Keratinocyte (primary cell): ENCODE measurements at regions not wholly inside any gene's neighbourhood (a gene's known extent, or its start where the extent isn't known, plus 50 kb on each side); places are given as distances from the start of the nearest gene placed in this dataset.

Experiments
- DNase-seq: peaks from one replicate; pipeline ENCODE4 v3.0.0-alpha.2; 2011; ENCODE audit warnings: low read depth, missing footprints, low spot score
- FAIRE-seq: peaks from 2 replicates; lab custom pipeline; 2011; peaks lifted over from hg19 to GRCh38; lab: Jason Lieb, UNC
- H2AFZ ChIP-seq: 2 replicates; pipeline ENCODE4 v1.6.0; 2012; ENCODE audit warnings: low read length, control low read depth, inconsistent platforms; ENCODE audit not compliant: control insufficient read depth
- H3K27ac ChIP-seq: 2 replicates; pipeline ENCODE4 v1.5.1; 2011; ENCODE audit warnings: low read length; ENCODE audit not compliant: control insufficient read depth, insufficient read depth
- H3K27me3 ChIP-seq: 3 replicates; pipeline ENCODE4 v1.6.0; 2011; ENCODE audit warnings: low read length; ENCODE audit not compliant: control insufficient read depth, insufficient read depth; ENCODE audit errors: extremely low read depth
- H3K36me3 ChIP-seq, 2 experiments: 2 replicates in 1 of 2; 3 replicates in 1 of 2; pipeline ENCODE4 v1.5.1; 2011; ENCODE audit warnings: low read length in 2 of 2, mild to moderate bottlenecking in 1 of 2; ENCODE audit not compliant: control insufficient read depth in 2 of 2, insufficient read depth in 2 of 2; ENCODE audit errors: extremely low read depth in 1 of 2
- H3K4me1 ChIP-seq: 3 replicates; pipeline ENCODE4 v1.5.1; 2011; ENCODE audit warnings: low read length; ENCODE audit not compliant: control insufficient read depth, insufficient read depth; ENCODE audit errors: extremely low read depth
- H3K4me2 ChIP-seq: 3 replicates; pipeline ENCODE4 v1.6.0; 2011; ENCODE audit warnings: low read depth, low read length; ENCODE audit not compliant: control insufficient read depth, insufficient read depth; ENCODE audit errors: extremely low read depth
- H3K4me3 ChIP-seq, 3 experiments: fragments of 200-600 bp in 1 of 3; sonication (generic) in 1 of 3; 2 replicates in 2 of 3; 3 replicates in 1 of 3; pipeline ENCODE4 v1.5.1; 2011 to 2016; ENCODE audit warnings: low read length in 3 of 3, mild to moderate bottlenecking in 3 of 3, control low read depth in 2 of 3, inconsistent platforms in 1 of 3, low read depth in 1 of 3, mixed read lengths in 1 of 3, mixed run types in 1 of 3, moderate library complexity in 1 of 3; ENCODE audit not compliant: control insufficient read depth in 2 of 3, insufficient read depth in 2 of 3; ENCODE audit errors: extremely low read depth in 1 of 3
- H3K79me2 ChIP-seq: 2 replicates; pipeline ENCODE4 v1.6.0; 2012; ENCODE audit warnings: low read length; ENCODE audit not compliant: control insufficient read depth, insufficient read depth
- H3K9ac ChIP-seq: 3 replicates; pipeline ENCODE4 v1.6.0; 2011; ENCODE audit warnings: low read length; ENCODE audit not compliant: control insufficient read depth, insufficient read depth; ENCODE audit errors: extremely low read depth
- H3K9me1 ChIP-seq: 3 replicates; pipeline ENCODE4 v1.6.0; 2011; ENCODE audit warnings: low read length; ENCODE audit not compliant: control insufficient read depth, insufficient read depth; ENCODE audit errors: extremely low read depth
- H3K9me3 ChIP-seq: 2 replicates; pipeline ENCODE4 v1.5.1; 2012; ENCODE audit warnings: low read depth, low read length; ENCODE audit not compliant: control insufficient read depth
- H4K20me1 ChIP-seq: 3 replicates; pipeline ENCODE4 v1.6.0; 2011; ENCODE audit warnings: low read length; ENCODE audit not compliant: control insufficient read depth, insufficient read depth; ENCODE audit errors: extremely low read depth
- EZH2 ChIP-seq: IDR thresholded peaks from one replicate; pipeline ENCODE4 v1.6.1; 2012; ENCODE audit warnings: inconsistent platforms, mild to moderate bottlenecking, low read length, moderate library complexity
- dilution Hi-C: fragments of 300-500 bp; cut with MboI; formaldehyde crosslinking; loops from one replicate; pipeline ENCODE4 v1.7.0; 2020; ENCODE audit warnings: low sequenced_read_pairs; ENCODE audit not compliant: extremely low pct_ligation_motif_present
- TF ChIP-seq, protein P1 (sequence below), 3 experiments: IDR thresholded peaks in 1 of 3; conservative IDR thresholded peaks in 1 of 3; optimal IDR thresholded peaks in 1 of 3; 2 replicates in 2 of 3; 3 replicates in 1 of 3; pipeline versions ENCODE3 to v1.5.1; 2011; ENCODE audit warnings: low read length in 3 of 3, mild to moderate bottlenecking in 3 of 3, moderate library complexity in 2 of 3, control low read depth in 1 of 3, inconsistent platforms in 1 of 3; ENCODE audit not compliant: insufficient read depth in 2 of 3; ENCODE audit errors: extremely low read depth in 1 of 3

DNA sequence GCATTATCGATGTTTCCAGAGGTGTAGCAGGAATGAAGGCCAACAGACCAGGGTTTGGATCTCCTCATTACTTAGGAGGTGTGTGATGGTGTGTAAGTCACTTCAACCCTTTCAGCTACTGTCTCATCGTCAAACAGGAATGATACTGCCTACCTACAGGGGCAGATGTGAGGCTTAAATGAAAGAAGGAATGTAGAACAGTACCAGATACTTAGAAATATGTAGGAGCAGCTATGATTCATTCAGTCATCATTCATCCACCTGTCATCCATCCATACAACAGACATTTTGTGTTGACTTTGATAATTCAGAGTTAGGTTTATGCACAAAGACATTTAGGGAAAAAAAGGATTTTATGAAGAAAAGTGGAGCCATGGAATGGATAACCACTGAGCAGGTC, 486.9 kb upstream of the DAB1 start:
- H3K9me1 ChIP-seq: no peaks in the 10 kb centered on the region
- no peaks in the 10 kb centered on the region for H4K20me1 ChIP-seq
- H3K4me1 ChIP-seq: peaks cover 2% of the 10 kb centered on the region
- TF ChIP-seq EZH2: no peak
- TF ChIP-seq, protein P1, sequence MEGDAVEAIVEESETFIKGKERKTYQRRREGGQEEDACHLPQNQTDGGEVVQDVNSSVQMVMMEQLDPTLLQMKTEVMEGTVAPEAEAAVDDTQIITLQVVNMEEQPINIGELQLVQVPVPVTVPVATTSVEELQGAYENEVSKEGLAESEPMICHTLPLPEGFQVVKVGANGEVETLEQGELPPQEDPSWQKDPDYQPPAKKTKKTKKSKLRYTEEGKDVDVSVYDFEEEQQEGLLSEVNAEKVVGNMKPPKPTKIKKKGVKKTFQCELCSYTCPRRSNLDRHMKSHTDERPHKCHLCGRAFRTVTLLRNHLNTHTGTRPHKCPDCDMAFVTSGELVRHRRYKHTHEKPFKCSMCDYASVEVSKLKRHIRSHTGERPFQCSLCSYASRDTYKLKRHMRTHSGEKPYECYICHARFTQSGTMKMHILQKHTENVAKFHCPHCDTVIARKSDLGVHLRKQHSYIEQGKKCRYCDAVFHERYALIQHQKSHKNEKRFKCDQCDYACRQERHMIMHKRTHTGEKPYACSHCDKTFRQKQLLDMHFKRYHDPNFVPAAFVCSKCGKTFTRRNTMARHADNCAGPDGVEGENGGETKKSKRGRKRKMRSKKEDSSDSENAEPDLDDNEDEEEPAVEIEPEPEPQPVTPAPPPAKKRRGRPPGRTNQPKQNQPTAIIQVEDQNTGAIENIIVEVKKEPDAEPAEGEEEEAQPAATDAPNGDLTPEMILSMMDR (optimal IDR thresholded peaks at IDR 0.05 in 1 of 3, IDR thresholded peaks at IDR 0.05 in 1 of 3, conservative IDR thresholded peaks at IDR 0.05 in 1 of 3; ENCODE audit: extremely low read depth in 1 of 3, insufficient read depth in 2 of 3, low read length in 3 of 3): peak in 2 of 3 experiments; percentile 0 to 12
- H3K27ac ChIP-seq: no peak overlapping the region
- H3K9ac ChIP-seq: no peak overlapping the region
- H3K4me3 ChIP-seq: no peak overlapping the region
- H2AFZ ChIP-seq: no peak overlapping the region
- DNase-seq: no peak
- dilution Hi-C loops: no loop called here
- H3K9me3 ChIP-seq: no peaks in the 10 kb centered on the region
- H3K79me2 ChIP-seq: no peaks in the 10 kb centered on the region
- H3K36me3 ChIP-seq: no peaks in the 10 kb centered on the region
- H3K27me3 ChIP-seq: no peaks in the 10 kb centered on the region
- H3K4me2 ChIP-seq: no peak overlapping the region
- peak; percentile 39 for FAIRE-seq

DNA sequence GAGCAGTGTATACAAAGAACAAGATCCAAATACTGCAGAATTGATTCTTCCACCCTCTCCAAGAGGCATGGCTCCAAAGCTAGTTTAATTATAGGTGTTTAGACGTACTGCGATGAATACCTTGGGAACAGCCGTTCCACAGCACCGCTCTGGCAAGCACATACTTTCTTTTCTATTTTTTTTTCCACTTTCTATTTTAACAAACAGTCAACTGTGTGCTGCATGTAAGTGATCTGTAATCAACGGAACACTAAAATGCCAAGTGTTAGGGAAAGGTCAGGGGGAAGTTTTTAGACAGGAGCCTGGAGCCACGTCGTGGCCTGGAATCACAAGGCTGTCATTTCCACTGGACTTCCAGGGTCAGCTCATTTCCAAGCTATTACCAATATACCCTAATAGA, 486.4 kb upstream of the DAB1 start:
- Histone ChIP-seq H3K9me3 (no peaks in the 10 kb centered on the region), H3K4me2 (no peak overlapping the region), H3K9me1 (no peaks in the 10 kb centered on the region), H3K4me3 (no peak overlapping the region), H3K27me3 (no peaks in the 10 kb centered on the region), H3K79me2 (no peaks in the 10 kb centered on the region), H3K36me3 (no peaks in the 10 kb centered on the region), H3K9ac (no peak overlapping the region), H2AFZ (no peak overlapping the region), H3K4me1 (no peaks in the 10 kb centered on the region), H4K20me1 (no peaks in the 10 kb centered on the region), H3K27ac (no peak overlapping the region)
- no peak for DNase-seq
- dilution Hi-C loops: no loop called here
- no peak for TF ChIP-seq EZH2
- TF ChIP-seq, protein P1 (optimal IDR thresholded peaks at IDR 0.05 in 1 of 3, IDR thresholded peaks at IDR 0.05 in 1 of 3, conservative IDR thresholded peaks at IDR 0.05 in 1 of 3; ENCODE audit: extremely low read depth in 1 of 3, insufficient read depth in 2 of 3, low read length in 3 of 3): no peak
- no peak for FAIRE-seq
